ENCODE measurements at regions not wholly inside any gene's neighbourhood (a gene's known extent, or its start where the extent isn't known, plus 50 kb on each side); places are given as distances from the start of the nearest gene placed in this dataset.
A peak's percentile ranks its signal among the peaks of the same experiment; 100 is the strongest.
"Not testable (repeated sequence)": the region's sequence is repeated elsewhere in the genome, so short reads cannot be mapped to it uniquely, and the experiment has no call there.

GRCh38 chr1:850318-850717, 73.4 kb upstream of the SAMD11 start:
- not testable (repeated sequence) for DNase-seq

- not testable (repeated sequence) for DNase-seq
Observed at GRCh38 chr1:851398-851797, 72.3 kb upstream of the SAMD11 start.

- DNase-seq = not testable (repeated sequence)
Observed at GRCh38 chr1:851841-852240, 71.9 kb upstream of the SAMD11 start.

GRCh38 chr1:855202-855981, 68.3 kb upstream of the SAMD11 start:
- DNase-seq = not testable (repeated sequence)

- DNase-seq = not testable (repeated sequence)
Observed at GRCh38 chr1:856541-857057, 67.1 kb upstream of the SAMD11 start.

- DNase-seq = not testable (repeated sequence)
Observed at GRCh38 chr1:857926-858648, 65.6 kb upstream of the SAMD11 start.

- DNase-seq = not testable (repeated sequence)
Observed at GRCh38 chr1:858649-859041, 65.1 kb upstream of the SAMD11 start.

GRCh38 chr1:860941-861340, 62.8 kb upstream of the SAMD11 start:
- DNase-seq = not testable (repeated sequence)

- DNase-seq = no peak
Observed at GRCh38 chr1:861714-862113, 62.0 kb upstream of the SAMD11 start.

GRCh38 chr1:862601-863000, 61.1 kb upstream of the SAMD11 start:
- DNase-seq = not testable (repeated sequence)

GRCh38 chr1:865633-866032, 58.1 kb upstream of the SAMD11 start:
- not testable (repeated sequence) for DNase-seq

GRCh38 chr1:866095-866494, 57.6 kb upstream of the SAMD11 start:
- DNase-seq = no peak

- not testable (repeated sequence) for DNase-seq
Observed at GRCh38 chr1:866631-867299, 57.0 kb upstream of the SAMD11 start.

GRCh38 chr1:867550-867949, 56.2 kb upstream of the SAMD11 start:
- not testable (repeated sequence) for DNase-seq

- peak; percentile 75 for DNase-seq
Observed at GRCh38 chr1:869499-870244, 54.1 kb upstream of the SAMD11 start.

All from right forelimb (tissue), 1 donor.